ENCODE measurements at regions not wholly inside any gene's neighbourhood (a gene's known extent, or its start where the extent isn't known, plus 50 kb on each side); places are given as distances from the start of the nearest gene placed in this dataset.

GRCh38 chr12:4135919-4136605 is 137.5 kb upstream of the CCND2 start:
- TF ChIP-seq CTCF (IDR thresholded peaks at IDR 0.05) (no peak), EZH2 (IDR thresholded peaks at IDR 0.05; ENCODE audit: borderline replicate concordance, insufficient read depth, low read depth, low read length, poor library complexity, severe bottlenecking) (no peak)
